Osteocyte (in vitro differentiated cells): ENCODE measurements at regions not wholly inside any gene's neighbourhood (a gene's known extent, or its start where the extent isn't known, plus 50 kb on each side); places are given as distances from the start of the nearest gene placed in this dataset.

Experiments
- DNase-seq: peaks from one replicate; pipeline ENCODE4 v3.0.0; 2021; ENCODE audit warnings: mixed read lengths; ENCODE audit not compliant: unreplicated experiment; ENCODE audit errors: extremely low spot score
- H3K27ac Mint-ChIP-seq: one replicate; pipeline ENCODE4 v1.8.0; 2021; ENCODE audit warnings: mild to moderate bottlenecking, mixed read lengths; ENCODE audit not compliant: unreplicated experiment
- H3K27me3 Mint-ChIP-seq: one replicate; pipeline ENCODE4 v1.8.0; 2021; ENCODE audit warnings: mixed read lengths; ENCODE audit not compliant: unreplicated experiment
- H3K36me3 Mint-ChIP-seq: one replicate; pipeline ENCODE4 v1.8.0; 2021; ENCODE audit warnings: mixed read lengths; ENCODE audit not compliant: unreplicated experiment
- H3K4me1 Mint-ChIP-seq: one replicate; pipeline ENCODE4 v1.8.0; 2021; ENCODE audit warnings: mixed read lengths; ENCODE audit not compliant: unreplicated experiment
- H3K4me3 Mint-ChIP-seq: one replicate; pipeline ENCODE4 v1.8.0; 2021; ENCODE audit warnings: mild to moderate bottlenecking, moderate library complexity, mixed read lengths; ENCODE audit not compliant: unreplicated experiment
- H3K9me3 Mint-ChIP-seq: one replicate; pipeline ENCODE4 v1.8.0; 2021; ENCODE audit warnings: mixed read lengths; ENCODE audit not compliant: unreplicated experiment
- CTCF ChIP-seq: fragments of 200-600 bp; sonication (generic); IDR thresholded peaks from 2 replicates; pipeline ENCODE4 v1.5.0; 2021; ENCODE audit warnings: antibody characterized with exemption, mild to moderate bottlenecking, moderate library complexity

GRCh38 chr7:35386082-35386815, 132.3 kb upstream of the TBX20 start:
- Mint-ChIP-seq H3K27me3 (peaks cover 2% of the 10 kb centered on the region), H3K4me3 (no peak overlapping the region)

GRCh38 chr7:35384761-35385700, 131.1 kb upstream of the TBX20 start:
- no peak for TF ChIP-seq CTCF
- no peaks in the 10 kb centered on the region for H3K4me1 Mint-ChIP-seq
- H3K9me3 Mint-ChIP-seq: no peaks in the 10 kb centered on the region
- no peak overlapping the region for H3K27ac Mint-ChIP-seq
- no peak for DNase-seq
- H3K27me3 Mint-ChIP-seq: peaks cover 2% of the 10 kb centered on the region
- H3K4me3 Mint-ChIP-seq: no peak overlapping the region
- H3K36me3 Mint-ChIP-seq: no peaks in the 10 kb centered on the region

More at GRCh38 chr7:35386082-35386815, 132.3 kb upstream of the TBX20 start:
- Mint-ChIP-seq H3K36me3 (no peaks in the 10 kb centered on the region), H3K27ac (no peak overlapping the region), H3K4me1 (no peaks in the 10 kb centered on the region), H3K9me3 (no peaks in the 10 kb centered on the region)
- no peak for TF ChIP-seq CTCF
- no peak for DNase-seq

- Mint-ChIP-seq H3K4me3 (no peak overlapping the region), H3K4me1 (no peaks in the 10 kb centered on the region), H3K27ac (no peak overlapping the region), H3K36me3 (no peaks in the 10 kb centered on the region), H3K27me3 (peaks cover 2% of the 10 kb centered on the region), H3K9me3 (no peaks in the 10 kb centered on the region)
- DNase-seq: no peak
- no peak for TF ChIP-seq CTCF
These were observed 126.9 kb upstream of the TBX20 start for GRCh38 chr7:35380739-35381224.

- no peaks in the 10 kb centered on the region for H3K4me1 Mint-ChIP-seq
- no peak overlapping the region for H3K27ac Mint-ChIP-seq
- no peak for DNase-seq
- H3K36me3 Mint-ChIP-seq: no peaks in the 10 kb centered on the region
- peaks cover 2% of the 10 kb centered on the region for H3K27me3 Mint-ChIP-seq
- TF ChIP-seq CTCF: no peak
- peaks cover 4% of the 10 kb centered on the region for H3K9me3 Mint-ChIP-seq
- no peak overlapping the region for H3K4me3 Mint-ChIP-seq
These were observed 125.6 kb upstream of the TBX20 start for GRCh38 chr7:35379481-35379880.

GRCh38 chr7:35375516-35375915, 121.6 kb upstream of the TBX20 start:
- Mint-ChIP-seq H3K36me3 (no peaks in the 10 kb centered on the region), H3K9me3 (peaks cover 4% of the 10 kb centered on the region), H3K27ac (no peak overlapping the region), H3K4me3 (no peak overlapping the region), H3K4me1 (no peaks in the 10 kb centered on the region), H3K27me3 (no peaks in the 10 kb centered on the region)
- TF ChIP-seq CTCF: no peak
- no peak for DNase-seq
